GM12873 (cell line): ENCODE measurements at regions not wholly inside any gene's neighbourhood (a gene's known extent, or its start where the extent isn't known, plus 50 kb on each side); places are given as distances from the start of the nearest gene placed in this dataset.
A peak's percentile ranks its signal among the peaks of the same experiment; 100 is the strongest.

Experiments
- CTCF ChIP-seq: IDR thresholded peaks from 2 replicates; pipeline ENCODE4 v1.5.1; 2012; ENCODE audit warnings: low read depth, mild to moderate bottlenecking, moderate library complexity, low read length, control low read depth; ENCODE audit not compliant: insufficient read depth; ENCODE audit errors: missing control alignments

GRCh38 chr6:19470333-19470732 is 366.8 kb upstream of the ID4 start:
- no peak for TF ChIP-seq CTCF

- no peak for TF ChIP-seq CTCF
Observed at GRCh38 chr6:19472153-19472552, 365.0 kb upstream of the ID4 start.

GRCh38 chr6:19472850-19473249 is 364.3 kb upstream of the ID4 start:
- TF ChIP-seq CTCF: peak; percentile 10

GRCh38 chr6:19477563-19477962 is 359.6 kb upstream of the ID4 start:
- TF ChIP-seq CTCF: no peak

- no peak for TF ChIP-seq CTCF
Observed at GRCh38 chr6:19478273-19478672, 358.9 kb upstream of the ID4 start.

- TF ChIP-seq CTCF: no peak
Observed at GRCh38 chr6:19478992-19479391, 358.2 kb upstream of the ID4 start.

GRCh38 chr6:19479551-19479950 is 357.6 kb upstream of the ID4 start:
- TF ChIP-seq CTCF: no peak
